GM12891 (cell line): ENCODE measurements at regions not wholly inside any gene's neighbourhood (a gene's known extent, or its start where the extent isn't known, plus 50 kb on each side); places are given as distances from the start of the nearest gene placed in this dataset.

Experiments
- DNase-seq: peaks from one replicate; pipeline ENCODE4 v3.0.0; 2011; ENCODE audit warnings: low spot score; ENCODE audit not compliant: insufficient read length
- FAIRE-seq: peaks from 2 replicates; lab custom pipeline; 2011; peaks lifted over from hg19 to GRCh38; lab: Jason Lieb, UNC
- PAX5 ChIP-seq: IDR thresholded peaks from 2 replicates; pipeline ENCODE4 v1.6.1; 2011; ENCODE audit warnings: low read length, moderate library complexity, mild to moderate bottlenecking; ENCODE audit not compliant: insufficient read depth, severe bottlenecking
- POLR2A ChIP-seq: IDR thresholded peaks from 2 replicates; pipeline ENCODE4 v1.6.1; 2011; ENCODE audit warnings: low read depth, low read length, control low read depth
- POLR2AphosphoS5 ChIP-seq: IDR thresholded peaks from 2 replicates; pipeline ENCODE4 v1.6.1; 2011; ENCODE audit warnings: low read depth, low read length, control low read depth
- POU2F2 ChIP-seq: IDR thresholded peaks from 2 replicates; pipeline ENCODE4 v1.6.1; 2011; ENCODE audit warnings: low read depth, mild to moderate bottlenecking, control low read depth, low read length, moderate library complexity
- SPI1 ChIP-seq: IDR thresholded peaks from 2 replicates; pipeline ENCODE4 v1.6.1; 2011; ENCODE audit warnings: low read depth, low read length, control low read depth
- TAF1 ChIP-seq: IDR thresholded peaks from 2 replicates; pipeline ENCODE4 v1.6.1; 2011; ENCODE audit warnings: low read depth, low read length, control low read depth

- TF ChIP-seq POLR2A (no peak), PAX5 (no peak), POU2F2 (no peak), TAF1 (no peak), SPI1 (no peak), POLR2AphosphoS5 (no peak)
- FAIRE-seq (no peak), DNase-seq (no peak)
Measured at GRCh38 chr6:144883915-144884314, 598.8 kb downstream of the UTRN start.

- no peak for DNase-seq
- no peak for FAIRE-seq
- no peak for TF ChIP-seq PAX5
Measured at GRCh38 chr6:144885817-144886216, 600.7 kb downstream of the UTRN start.

DNA sequence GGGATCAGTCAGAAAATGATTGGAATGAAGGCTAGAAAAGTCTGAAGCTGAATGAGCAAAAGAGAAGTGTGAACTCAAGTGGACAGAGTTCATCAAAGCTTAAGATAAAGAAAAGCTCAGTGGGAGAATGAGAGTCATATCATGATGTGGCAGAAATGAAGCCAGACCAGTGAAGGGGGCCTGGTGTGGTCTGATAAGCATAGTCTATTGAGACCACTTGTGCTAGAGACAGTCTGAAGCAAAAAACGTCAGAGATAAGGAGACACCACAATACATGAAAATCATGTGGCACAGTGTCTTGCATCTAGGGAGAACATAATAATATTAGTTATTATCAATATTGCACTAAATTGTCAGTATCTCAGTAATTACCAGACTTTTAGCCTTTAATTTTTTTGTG lies 601.5 kb downstream of the UTRN start:
- no peak for DNase-seq
- TF ChIP-seq TAF1 (no peak), PAX5 (no peak), POU2F2 (no peak), SPI1 (no peak), POLR2AphosphoS5 (no peak)
- FAIRE-seq: no peak

DNA sequence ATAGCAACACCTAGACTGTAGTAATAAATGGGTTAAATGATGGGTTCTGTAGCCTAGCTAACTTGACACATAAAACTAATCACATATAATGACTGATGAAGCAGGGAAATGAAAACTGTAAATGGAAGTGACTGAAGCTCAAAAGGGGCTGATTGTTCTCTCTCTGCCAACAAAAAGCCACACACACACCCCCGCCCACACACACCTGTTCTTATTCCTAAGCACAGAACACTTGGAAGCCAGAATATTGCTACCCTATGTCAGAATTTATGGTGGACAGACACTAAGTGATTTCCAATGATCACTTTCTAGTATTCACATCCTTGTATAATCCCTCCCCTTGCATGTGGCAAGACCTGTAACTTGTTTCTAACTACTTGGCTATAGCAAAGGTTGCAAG lies 603.5 kb downstream of the UTRN start:
- FAIRE-seq (no peak), DNase-seq (no peak)
- TF ChIP-seq SPI1 (no peak), POLR2A (no peak), POLR2AphosphoS5 (no peak), POU2F2 (no peak), PAX5 (no peak), TAF1 (no peak)

- TF ChIP-seq TAF1: no peak
- TF ChIP-seq PAX5: no peak
- TF ChIP-seq SPI1: no peak
- no peak for TF ChIP-seq POLR2A
- TF ChIP-seq POLR2AphosphoS5: no peak
- no peak for TF ChIP-seq POU2F2
- FAIRE-seq (no peak), DNase-seq (no peak)
Measured at GRCh38 chr6:144893680-144894151, 608.6 kb downstream of the UTRN start.

DNA sequence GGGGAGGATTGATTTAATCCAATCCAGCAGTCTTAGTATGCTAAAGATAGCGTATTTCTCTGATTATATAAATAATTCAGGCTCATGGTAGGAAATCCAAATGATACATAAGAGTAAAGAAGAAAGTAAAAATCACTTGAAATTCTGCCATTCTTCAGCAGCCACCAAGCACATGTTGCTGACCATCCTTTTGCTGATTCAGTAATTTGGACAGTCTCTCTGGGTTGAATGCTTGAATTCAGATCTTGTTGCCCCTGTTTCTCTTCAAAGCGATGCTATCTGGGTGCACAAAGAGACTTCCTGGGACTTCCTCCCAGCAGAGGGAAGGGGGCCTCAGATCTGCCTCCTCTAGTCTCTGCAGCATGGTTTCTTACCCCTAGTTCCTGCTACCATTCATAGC lies 609.1 kb downstream of the UTRN start:
- DNase-seq (no peak), FAIRE-seq (no peak)
- TF ChIP-seq TAF1: no peak

GRCh38 chr6:144895313-144896278 lies 610.5 kb downstream of the UTRN start:
- FAIRE-seq: no peak
- DNase-seq: no peak
- TF ChIP-seq PAX5 (no peak), POU2F2 (no peak), SPI1 (no peak), TAF1 (no peak), POLR2A (no peak), POLR2AphosphoS5 (no peak)

DNA sequence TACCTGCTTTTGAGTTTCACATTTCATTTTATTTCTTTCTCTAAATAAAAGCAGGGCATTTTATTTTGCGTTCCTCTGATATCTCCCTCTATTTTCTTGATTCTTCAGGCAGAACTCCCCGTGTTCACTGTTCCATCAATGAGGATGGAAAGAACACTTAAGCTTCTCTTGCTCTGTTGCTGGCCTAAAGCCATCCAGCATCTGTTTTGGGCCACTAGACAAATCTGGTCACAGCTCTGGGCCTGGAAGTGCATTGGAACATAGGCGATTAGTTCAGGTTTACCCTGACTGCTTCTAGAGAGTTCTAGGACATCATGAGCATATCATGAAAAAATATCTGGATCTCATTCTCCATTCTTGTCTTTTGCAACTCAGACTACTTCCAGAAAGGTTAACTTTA lies 611.2 kb downstream of the UTRN start:
- FAIRE-seq (no peak), DNase-seq (no peak)
- TF ChIP-seq POLR2A: no peak
- no peak for TF ChIP-seq PAX5
- no peak for TF ChIP-seq POU2F2
- no peak for TF ChIP-seq POLR2AphosphoS5
- no peak for TF ChIP-seq TAF1
- no peak for TF ChIP-seq SPI1

- TF ChIP-seq POU2F2 (no peak), SPI1 (no peak), POLR2A (no peak), PAX5 (no peak), POLR2AphosphoS5 (no peak), TAF1 (no peak)
- no peak for FAIRE-seq
- no peak for DNase-seq
Measured at GRCh38 chr6:144896871-144897270, 611.7 kb downstream of the UTRN start.

GRCh38 chr6:144897441-144897921 lies 612.3 kb downstream of the UTRN start:
- no peak for DNase-seq
- TF ChIP-seq POLR2A (no peak), PAX5 (no peak), POLR2AphosphoS5 (no peak), POU2F2 (no peak), SPI1 (no peak), TAF1 (no peak)
- no peak for FAIRE-seq
